Activated CD4-positive, alpha-beta T cell treated with anti-CD3 and anti-CD28 coated beads for 24 hours (primary cell): ENCODE measurements at regions not wholly inside any gene's neighbourhood (a gene's known extent, or its start where the extent isn't known, plus 50 kb on each side); places are given as distances from the start of the nearest gene placed in this dataset.

Source experiments
- DNase-seq, 2 donors: peaks; one replicate each; pipeline ENCODE4 v3.0.0-alpha.2; 2020; ENCODE audit warnings: low read depth in 2 of 2

- DNase-seq = no peak
Observed at GRCh38 chr17:5819921-5820685, 235.8 kb upstream of the NLRP1 start.

GRCh38 chr17:5820721-5821456 is 236.6 kb upstream of the NLRP1 start:
- DNase-seq = no peak

- DNase-seq = no peak
Observed at GRCh38 chr17:5821803-5822202, 237.5 kb upstream of the NLRP1 start.

GRCh38 chr17:5822281-5823060 is 238.2 kb upstream of the NLRP1 start:
- no peak for DNase-seq

GRCh38 chr17:5823219-5823618 is 238.9 kb upstream of the NLRP1 start:
- no peak for DNase-seq

- DNase-seq = no peak
Observed at GRCh38 chr17:5825717-5826330, 241.5 kb upstream of the NLRP1 start.

DNA sequence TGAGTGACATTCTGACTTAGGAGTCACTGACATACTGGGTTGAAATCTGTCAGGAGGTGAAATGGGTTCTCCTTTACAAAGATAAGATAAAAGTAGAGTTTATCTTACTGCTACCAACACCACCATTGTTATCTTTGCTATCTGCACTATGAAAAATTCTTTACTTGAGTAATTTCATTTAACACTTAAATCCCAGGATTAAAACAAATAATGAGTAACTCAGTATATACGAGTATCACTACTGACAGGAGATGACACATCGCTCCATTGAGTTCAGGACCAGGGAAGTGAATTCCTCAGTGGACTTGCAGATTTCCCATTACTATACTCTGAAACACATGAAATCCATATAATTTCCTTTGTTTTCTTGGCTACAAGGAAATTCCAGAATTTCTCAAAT is 242.1 kb upstream of the NLRP1 start:
- DNase-seq = no peak

DNA sequence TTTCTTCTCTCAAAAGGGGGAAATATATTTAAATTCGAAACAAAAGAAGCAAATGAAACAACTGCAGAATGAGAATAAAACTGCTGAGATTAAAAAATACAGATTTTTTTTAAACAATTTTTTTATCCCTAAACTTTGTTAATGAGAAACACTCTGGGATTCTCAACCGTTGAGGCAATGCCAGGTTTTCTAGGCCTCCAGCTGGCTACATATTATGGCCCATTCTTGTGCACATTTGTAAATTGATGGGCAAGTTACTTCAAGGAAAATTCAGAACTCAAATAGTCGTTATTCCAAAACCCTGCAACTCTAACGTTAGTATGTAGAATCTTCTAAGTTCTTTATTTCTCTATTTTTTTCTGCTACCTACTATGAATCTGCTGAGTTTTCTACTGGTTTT is 239.3 kb upstream of the WSCD1 start:
- DNase-seq = no peak

DNA sequence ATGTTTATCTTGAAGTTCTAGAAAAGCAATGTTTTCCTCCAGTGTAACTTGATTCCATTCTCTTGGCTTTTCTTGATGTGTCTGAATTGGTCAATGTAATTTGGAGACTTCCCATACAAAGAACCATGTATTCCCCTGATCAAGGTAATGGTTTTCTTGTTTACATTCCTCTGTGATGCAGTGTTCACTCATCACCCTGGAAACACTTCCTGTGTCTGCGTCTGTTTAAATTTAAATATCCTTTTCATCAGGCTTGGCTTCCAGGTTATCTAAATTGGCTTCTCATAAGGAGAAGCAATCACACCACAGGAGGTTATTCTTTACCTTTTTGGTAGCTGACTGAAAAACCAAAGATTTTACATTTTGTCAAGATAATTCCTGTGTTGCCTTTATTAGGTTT is 237.3 kb upstream of the WSCD1 start:
- DNase-seq = no peak

- DNase-seq = no peak
Observed at GRCh38 chr17:5837055-5837491, 233.1 kb upstream of the WSCD1 start.

- DNase-seq = no peak
Observed at GRCh38 chr17:5838661-5839300, 231.4 kb upstream of the WSCD1 start.

- DNase-seq = no peak
Observed at GRCh38 chr17:5840811-5841446, 229.2 kb upstream of the WSCD1 start.

GRCh38 chr17:5841862-5842261 is 228.3 kb upstream of the WSCD1 start:
- no peak for DNase-seq

GRCh38 chr17:5843366-5844026 is 226.7 kb upstream of the WSCD1 start:
- no peak for DNase-seq

GRCh38 chr17:5846001-5846400 is 224.2 kb upstream of the WSCD1 start:
- no peak for DNase-seq

DNA sequence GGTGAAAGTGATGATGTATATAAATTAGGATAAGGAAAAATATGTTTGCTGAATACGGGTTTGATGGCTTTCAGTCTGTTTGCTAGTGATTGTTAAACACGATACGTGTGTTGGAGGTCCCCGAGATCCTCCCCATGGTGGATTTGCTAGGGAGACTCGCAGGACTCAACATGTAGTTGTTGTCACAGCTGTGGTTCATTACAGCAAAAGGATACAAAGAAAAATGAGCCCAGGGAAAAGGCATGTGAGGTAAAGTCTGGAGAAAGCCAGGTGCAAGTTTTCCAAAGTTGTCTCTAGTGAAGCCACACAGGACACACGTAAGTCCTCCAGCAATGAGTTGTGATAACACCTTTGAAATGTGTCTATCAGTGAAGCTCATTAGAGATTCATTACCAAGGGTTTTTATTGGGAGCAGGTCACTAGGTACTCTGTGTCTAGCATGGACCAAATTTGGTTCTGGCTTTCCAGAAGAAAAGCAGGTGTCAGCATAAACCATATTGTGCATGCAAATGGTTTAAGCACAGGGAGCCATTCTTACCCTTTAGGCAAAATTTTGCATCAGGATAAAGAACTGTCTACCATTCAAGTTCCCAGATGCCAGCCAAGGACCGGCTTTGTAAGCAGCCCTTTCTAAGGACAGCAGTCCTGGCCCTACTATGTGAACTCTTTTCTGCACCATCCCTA is 215.2 kb upstream of the WSCD1 start:
- no peak for DNase-seq

DNA sequence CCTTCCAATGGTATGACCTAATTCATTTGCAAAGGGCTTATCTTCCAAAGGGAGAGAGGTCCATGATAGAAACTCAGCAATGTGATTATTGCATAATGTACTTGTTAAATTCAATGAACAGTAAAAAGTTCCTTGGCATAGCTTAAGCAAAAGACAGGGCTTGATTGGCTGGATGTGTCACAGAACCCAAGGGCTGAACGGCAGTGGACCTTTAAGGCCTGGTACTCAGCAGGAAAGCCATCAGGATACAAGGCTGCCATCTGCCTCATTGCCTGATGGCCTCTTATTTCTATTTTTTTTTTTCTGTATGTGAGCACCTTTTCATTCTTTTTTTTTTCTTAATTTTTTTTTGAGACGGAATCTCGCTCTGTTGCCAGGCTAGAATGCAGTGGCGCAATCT is 208.9 kb upstream of the WSCD1 start:
- DNase-seq = no peak

- no peak for DNase-seq
Observed at GRCh38 chr17:5861854-5862253, 208.3 kb upstream of the WSCD1 start.

- DNase-seq = no peak
Observed at GRCh38 chr17:5862395-5862794, 207.8 kb upstream of the WSCD1 start.
